Neutrophil (primary cell): ENCODE measurements at regions not wholly inside any gene's neighbourhood (a gene's known extent, or its start where the extent isn't known, plus 50 kb on each side); places are given as distances from the start of the nearest gene placed in this dataset.

Source experiments
- H3K27ac ChIP-seq: fragments of 200-600 bp; sonication (generic); 2 replicates; pipeline ENCODE4 v1.5.1; 2016; ENCODE audit warnings: mild to moderate bottlenecking, moderate library complexity
- H3K27me3 ChIP-seq: fragments of 200-600 bp; sonication (generic); 2 replicates; pipeline ENCODE4 v1.6.0; 2016; ENCODE audit warnings: mild to moderate bottlenecking
- H3K36me3 ChIP-seq: fragments of 200-600 bp; sonication (generic); 2 replicates; pipeline ENCODE4 v1.5.1; 2017
- H3K4me1 ChIP-seq, 2 experiments: fragments of 200-600 bp in 1 of 2; sonication (generic) in 1 of 2; 1 replicate in 1 of 2; 2 replicates in 1 of 2; pipeline versions ENCODE4 v1.5.1 to v1.6.1; 2013 to 2016; ENCODE audit warnings: low read depth in 1 of 2, low read length in 1 of 2, mild to moderate bottlenecking in 1 of 2, moderate library complexity in 1 of 2; ENCODE audit not compliant: control insufficient read depth in 1 of 2, insufficient read depth in 1 of 2
- H3K4me3 ChIP-seq, 2 experiments: fragments of 200-600 bp in 1 of 2; sonication (generic) in 1 of 2; 1 replicate in 1 of 2; 2 replicates in 1 of 2; pipeline ENCODE4 v1.5.1; 2013 to 2016; ENCODE audit warnings: low read depth in 1 of 2, low read length in 1 of 2, mild to moderate bottlenecking in 1 of 2, moderate library complexity in 1 of 2
- H3K9me3 ChIP-seq: fragments of 200-600 bp; sonication (generic); 2 replicates; pipeline ENCODE4 v1.5.1; 2016
- TF ChIP-seq, protein P1 (sequence below): fragments of 200-600 bp; sonication (generic); IDR thresholded peaks from 2 replicates; pipeline ENCODE4 v1.5.1; 2016; ENCODE audit warnings: antibody characterized with exemption

- TF ChIP-seq, protein P1, sequence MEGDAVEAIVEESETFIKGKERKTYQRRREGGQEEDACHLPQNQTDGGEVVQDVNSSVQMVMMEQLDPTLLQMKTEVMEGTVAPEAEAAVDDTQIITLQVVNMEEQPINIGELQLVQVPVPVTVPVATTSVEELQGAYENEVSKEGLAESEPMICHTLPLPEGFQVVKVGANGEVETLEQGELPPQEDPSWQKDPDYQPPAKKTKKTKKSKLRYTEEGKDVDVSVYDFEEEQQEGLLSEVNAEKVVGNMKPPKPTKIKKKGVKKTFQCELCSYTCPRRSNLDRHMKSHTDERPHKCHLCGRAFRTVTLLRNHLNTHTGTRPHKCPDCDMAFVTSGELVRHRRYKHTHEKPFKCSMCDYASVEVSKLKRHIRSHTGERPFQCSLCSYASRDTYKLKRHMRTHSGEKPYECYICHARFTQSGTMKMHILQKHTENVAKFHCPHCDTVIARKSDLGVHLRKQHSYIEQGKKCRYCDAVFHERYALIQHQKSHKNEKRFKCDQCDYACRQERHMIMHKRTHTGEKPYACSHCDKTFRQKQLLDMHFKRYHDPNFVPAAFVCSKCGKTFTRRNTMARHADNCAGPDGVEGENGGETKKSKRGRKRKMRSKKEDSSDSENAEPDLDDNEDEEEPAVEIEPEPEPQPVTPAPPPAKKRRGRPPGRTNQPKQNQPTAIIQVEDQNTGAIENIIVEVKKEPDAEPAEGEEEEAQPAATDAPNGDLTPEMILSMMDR: no peak
- Histone ChIP-seq H3K4me1 (no peaks in the 10 kb centered on the region), H3K9me3 (no peaks in the 10 kb centered on the region), H3K4me3 (no peak overlapping the region), H3K36me3 (no peaks in the 10 kb centered on the region), H3K27me3 (peaks cover 20% of the 10 kb centered on the region), H3K27ac (no peak overlapping the region)
Observed at GRCh38 chr2:45267062-45267792, 258.0 kb upstream of the SIX2 start.

DNA sequence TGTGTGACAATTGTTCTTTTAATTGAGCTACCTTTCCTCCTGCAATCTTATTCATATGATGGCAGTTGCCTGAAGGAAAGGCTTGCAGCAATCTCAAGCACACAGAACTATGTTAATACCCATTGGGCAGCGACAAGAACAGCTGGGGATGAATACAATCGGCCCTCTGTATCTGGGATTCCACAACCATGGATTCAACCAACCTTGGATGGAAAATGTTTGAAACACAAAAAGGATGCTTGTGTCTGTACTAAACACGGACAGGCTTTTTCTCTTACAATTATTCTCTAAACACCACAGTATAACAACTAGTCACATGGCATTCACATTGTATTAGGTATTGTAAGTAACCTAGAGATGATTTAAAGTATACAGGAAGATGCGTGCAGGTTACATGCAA lies 256.1 kb upstream of the SIX2 start:
- TF ChIP-seq, protein P1: no peak
- Histone ChIP-seq H3K4me3 (no peak overlapping the region), H3K27ac (no peak overlapping the region), H3K36me3 (no peaks in the 10 kb centered on the region), H3K27me3 (peaks cover 27% of the 10 kb centered on the region), H3K9me3 (no peaks in the 10 kb centered on the region), H3K4me1 (no peaks in the 10 kb centered on the region)

- Histone ChIP-seq H3K4me1 (no peaks in the 10 kb centered on the region), H3K27me3 (peaks cover 27% of the 10 kb centered on the region), H3K9me3 (no peaks in the 10 kb centered on the region), H3K4me3 (no peak overlapping the region), H3K36me3 (no peaks in the 10 kb centered on the region), H3K27ac (no peak overlapping the region)
- TF ChIP-seq, protein P1: no peak
Observed at GRCh38 chr2:45264227-45265225, 255.3 kb upstream of the SIX2 start.

DNA sequence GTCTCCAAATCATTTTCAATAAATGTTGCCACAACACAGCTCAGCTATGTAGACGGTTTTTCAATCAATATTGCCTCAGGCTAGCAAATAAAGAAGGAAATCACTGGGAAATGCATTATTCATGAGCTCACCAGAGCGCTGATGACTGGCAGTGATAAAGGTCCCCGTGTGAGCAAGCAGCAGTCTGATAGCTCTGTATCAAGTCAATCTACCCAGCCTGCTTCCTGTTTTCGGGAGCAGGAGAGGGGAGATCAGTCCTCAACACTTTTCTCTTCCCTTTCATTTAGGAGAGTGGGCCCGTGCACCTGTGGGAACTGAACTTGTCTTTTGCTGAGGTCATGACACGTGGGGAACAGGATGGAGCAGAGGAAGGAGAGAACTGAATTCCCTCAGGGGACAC lies 253.9 kb upstream of the SIX2 start:
- no peak overlapping the region for H3K27ac ChIP-seq
- peaks cover 27% of the 10 kb centered on the region for H3K27me3 ChIP-seq
- no peak overlapping the region for H3K4me3 ChIP-seq
- no peaks in the 10 kb centered on the region for H3K4me1 ChIP-seq
- no peaks in the 10 kb centered on the region for H3K9me3 ChIP-seq
- TF ChIP-seq, protein P1: no peak
- H3K36me3 ChIP-seq: no peaks in the 10 kb centered on the region

- TF ChIP-seq, protein P1: no peak
- peaks cover 27% of the 10 kb centered on the region for H3K27me3 ChIP-seq
- no peaks in the 10 kb centered on the region for H3K9me3 ChIP-seq
- H3K36me3 ChIP-seq: no peaks in the 10 kb centered on the region
- no peak overlapping the region for H3K27ac ChIP-seq
- no peak overlapping the region for H3K4me3 ChIP-seq
- no peaks in the 10 kb centered on the region for H3K4me1 ChIP-seq
Observed at GRCh38 chr2:45261746-45262145, 252.5 kb upstream of the SIX2 start.
